ENCODE measurements at regions not wholly inside any gene's neighbourhood (a gene's known extent, or its start where the extent isn't known, plus 50 kb on each side); places are given as distances from the start of the nearest gene placed in this dataset.

DNA sequence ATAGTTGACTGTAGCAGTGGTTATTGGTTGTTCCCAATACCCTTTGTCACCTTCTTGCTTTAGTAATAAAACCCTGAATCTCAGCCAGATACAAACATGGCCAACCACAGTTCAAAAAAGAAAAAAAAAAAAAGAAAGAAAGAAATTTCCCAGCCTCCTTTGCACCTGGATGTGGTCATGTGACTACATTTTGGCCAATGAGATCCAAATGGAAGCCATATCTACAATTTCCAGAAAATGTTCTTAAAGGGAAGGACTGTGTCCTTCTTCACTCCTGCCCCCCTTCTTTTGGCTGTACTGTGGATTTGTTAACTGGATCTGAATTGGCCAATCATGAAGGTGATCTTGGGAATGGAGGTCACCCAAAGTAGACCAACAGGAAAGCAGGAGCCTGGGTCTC is 141.9 kb downstream of the SOX9 start:
- DNase-seq: no peak

DNA sequence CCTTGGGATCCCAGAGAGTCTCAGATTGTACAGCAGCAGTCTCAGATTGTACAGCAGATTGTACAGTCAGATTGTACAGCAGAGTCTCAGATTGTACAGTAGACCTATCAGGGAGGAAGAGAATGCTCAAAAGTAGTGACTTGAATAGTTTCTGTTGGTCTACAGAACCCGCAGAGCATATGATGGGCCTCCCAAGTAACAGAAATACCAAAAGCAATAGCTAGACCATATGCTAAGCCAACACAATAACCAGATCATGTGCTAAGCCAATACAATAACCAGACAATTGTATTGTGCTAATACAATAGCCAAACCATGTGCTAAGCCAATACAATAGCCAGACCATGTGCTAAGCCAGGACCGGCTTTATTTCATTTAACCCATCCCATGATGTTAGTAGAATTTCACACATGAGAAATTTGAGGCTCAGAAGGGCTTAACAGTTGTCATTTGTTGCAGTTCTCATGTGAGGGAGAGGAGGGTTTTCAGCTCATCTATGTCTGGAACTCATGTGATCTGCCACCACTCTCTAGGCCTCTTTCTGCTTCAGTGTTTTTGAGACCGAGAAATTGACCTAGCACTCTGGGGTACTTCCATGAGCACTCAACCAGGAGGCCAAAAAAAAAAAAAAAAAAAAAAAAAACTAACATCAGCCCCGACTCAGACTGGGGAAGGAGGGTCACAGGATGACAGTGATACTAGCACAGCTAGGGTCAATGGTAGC is 144.0 kb downstream of the SOX9 start:
- DNase-seq: no peak

DNA sequence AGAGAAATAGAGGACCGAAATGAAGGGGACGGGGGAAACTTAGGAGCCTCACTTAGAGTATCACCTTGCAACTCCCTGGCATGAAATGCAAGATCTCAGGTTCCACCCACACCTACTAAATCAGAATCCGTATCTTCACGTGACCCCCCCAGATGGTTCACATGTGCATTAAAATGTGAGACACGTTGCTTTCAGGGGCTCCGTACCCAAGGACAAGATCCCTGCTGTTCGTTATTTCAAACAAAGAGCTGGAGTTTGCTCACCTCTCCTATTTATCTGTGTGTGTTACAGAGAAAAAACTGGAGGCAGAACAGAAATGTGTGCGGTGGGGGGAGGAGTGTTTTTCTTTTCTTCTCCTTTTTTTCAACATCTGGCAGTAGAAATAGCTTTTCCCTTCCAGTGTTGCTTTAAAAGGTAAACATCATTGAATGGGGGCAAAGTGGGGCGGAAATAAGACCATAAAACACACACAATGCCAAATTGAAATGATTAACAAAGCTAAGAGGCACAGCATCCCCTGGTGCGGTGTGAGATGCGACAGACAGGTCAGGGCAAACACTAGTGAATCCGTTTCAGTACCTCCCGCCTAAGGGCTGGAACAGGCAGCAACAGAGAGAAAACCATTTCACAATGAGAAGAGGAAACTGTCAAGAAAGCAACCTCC is 145.4 kb downstream of the SOX9 start:
- DNase-seq: no peak

DNA sequence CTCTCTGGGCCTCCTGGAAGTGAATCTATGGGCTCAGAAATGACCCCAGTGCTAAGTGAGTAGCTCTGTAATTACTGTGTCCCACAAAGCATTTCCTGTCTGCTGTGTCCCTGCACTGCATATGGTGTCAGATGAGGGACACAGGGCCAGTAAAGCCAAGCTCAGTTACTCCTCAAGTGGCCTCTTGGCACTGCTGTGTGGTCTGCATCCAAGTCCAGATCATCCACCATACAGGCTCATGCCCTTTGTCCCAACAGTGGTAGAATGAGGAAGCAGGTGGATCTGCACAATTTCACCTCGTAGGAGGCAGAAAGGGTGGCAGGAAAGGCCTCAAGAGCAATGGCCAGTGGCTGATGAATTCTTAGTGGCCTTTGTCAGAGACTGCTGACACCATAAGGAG is 146.8 kb downstream of the SOX9 start:
- no peak for DNase-seq

DNA sequence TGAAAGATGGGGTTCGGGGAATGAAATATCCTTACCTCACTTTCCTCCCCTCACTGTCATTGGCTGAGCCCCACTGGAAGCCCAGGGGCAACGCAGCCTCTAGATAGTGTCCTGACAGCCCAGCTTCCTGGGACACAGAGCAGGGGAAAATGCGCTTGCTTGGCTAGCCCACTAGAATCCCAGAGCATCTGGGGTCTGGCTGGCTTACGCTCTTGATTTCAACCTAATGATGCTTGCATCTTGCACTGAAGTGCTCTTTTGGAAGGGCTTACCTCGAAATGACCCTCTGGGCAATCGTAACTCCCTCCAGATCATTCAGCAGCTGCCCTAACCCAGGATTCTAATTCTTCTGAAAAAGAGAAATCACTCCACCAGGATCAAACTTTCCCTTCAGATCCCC is 147.6 kb downstream of the SOX9 start:
- DNase-seq: no peak

DNA sequence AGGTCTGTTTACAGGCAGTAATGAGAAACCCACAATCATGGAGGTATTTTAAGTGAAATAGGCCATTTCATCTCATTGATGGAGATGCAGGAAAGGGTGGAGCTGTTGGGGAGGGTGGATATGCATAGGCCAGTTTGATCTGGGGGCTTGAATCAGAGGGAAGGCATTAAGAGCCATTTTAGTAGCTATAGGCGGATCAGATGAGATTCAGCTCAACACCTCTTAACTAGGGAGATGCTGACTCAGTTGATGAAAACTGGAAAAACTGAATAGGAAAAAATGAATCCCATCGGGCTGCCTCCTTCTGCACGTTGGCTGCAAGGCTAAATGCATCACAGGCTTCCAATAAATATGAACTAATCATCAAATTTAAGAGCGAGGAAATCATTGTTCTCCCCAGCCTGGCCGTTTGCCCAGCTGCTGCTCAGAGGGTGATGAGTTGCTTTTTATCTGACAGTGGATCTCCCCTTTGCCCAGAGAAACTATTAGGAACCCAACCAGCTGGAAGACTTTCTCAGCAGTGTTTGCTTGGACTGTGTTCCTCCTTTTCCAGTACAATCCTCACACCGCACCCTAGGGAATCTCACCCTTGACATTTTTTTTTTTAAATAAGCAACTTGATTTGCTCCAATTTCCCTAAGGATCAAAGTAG is 149.6 kb downstream of the SOX9 start:
- DNase-seq: peak; percentile 5

DNA sequence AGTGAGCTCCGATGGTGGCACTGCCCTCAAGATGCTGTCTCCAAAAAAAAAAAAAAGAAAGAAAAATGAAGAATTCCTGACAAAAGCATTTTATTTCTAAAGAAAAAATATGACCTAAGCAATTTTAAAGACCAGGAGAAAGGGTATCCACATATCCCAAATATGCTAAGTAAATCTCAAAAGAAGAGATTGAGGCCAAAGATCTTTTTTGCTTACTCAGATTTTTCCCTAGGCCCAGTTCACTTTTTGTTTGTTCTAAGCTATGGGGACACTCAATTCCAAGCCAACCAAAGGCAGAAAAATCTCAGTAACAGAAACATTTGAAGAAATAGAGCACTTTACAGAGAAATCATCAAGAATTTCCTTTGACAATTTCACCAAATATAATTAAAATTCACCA is 150.8 kb downstream of the SOX9 start:
- DNase-seq: no peak

DNA sequence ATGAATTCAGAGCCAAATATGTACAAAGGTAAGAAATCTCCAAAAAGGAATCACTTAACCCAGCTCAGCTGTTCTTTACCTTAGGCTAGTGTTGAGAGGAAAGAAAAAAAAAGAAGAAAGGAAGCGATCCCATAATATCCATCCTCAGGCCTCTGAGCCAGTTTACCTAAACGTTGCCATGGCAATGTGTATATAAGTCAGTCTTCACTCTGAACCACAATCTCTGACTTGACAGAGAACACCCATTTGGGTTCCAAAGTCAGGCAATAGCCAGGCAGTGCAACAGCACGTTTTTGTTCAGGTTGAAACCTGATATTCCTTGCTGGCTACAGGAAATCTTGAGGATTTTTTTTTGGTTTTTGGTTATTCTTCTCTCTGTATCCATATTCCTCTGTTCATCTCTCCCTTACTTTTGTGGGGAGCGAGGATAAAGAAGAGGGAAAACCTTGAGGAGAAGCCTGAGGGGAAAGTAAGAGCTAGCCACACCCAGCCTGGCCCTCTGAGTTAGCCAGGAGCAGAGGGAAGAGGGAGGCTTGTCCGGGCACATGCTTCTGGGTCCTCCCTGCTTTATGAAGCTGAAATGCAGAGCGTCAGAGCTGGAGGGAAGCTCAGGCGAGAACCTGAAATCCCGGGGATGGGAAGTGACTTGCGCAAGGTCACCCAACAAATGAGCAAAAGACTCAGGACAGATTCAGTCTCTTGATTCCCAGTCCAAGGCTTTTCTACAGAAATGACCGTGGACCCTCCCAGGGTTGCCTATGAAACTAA is 152.7 kb downstream of the SOX9 start:
- DNase-seq: no peak

DNA sequence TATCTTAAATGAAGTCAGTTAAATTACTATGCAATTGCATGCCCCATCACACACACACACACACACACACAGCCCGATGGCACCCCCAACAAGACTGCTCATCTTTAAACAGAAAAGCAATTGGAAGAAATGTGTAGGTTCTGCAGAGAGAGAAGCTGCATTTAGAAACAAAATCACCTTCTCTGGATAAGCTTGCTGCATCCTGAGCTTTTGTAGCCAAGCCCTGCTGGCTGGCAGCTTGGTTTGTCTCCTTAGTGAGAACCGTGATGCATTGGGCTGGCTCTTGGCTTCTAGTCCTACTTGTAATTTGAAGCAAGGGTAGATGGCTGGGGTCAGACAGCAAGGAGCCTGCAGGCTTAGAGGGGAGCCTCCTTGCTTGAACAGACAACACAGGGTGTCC is 153.8 kb downstream of the SOX9 start:
- DNase-seq: no peak

DNA sequence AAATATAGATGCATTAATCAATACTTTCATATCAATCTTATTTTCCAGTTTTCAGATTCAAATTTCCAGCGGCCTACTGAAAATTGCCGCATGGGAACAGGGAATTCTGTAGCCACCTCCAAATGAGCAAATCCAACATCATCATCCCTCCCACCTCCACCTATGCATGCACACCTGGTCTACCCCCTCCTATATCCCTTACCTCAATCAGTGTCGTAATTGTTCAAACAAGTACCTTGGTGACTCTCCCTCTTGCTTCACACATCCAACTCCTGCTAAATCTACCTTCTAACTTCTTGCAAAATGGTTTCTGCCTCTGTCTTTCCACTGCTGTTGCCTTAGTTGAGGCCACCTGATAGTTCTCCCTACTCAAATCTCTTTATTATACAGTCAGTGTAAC is 160.1 kb downstream of the SOX9 start:
- no peak for DNase-seq

DNA sequence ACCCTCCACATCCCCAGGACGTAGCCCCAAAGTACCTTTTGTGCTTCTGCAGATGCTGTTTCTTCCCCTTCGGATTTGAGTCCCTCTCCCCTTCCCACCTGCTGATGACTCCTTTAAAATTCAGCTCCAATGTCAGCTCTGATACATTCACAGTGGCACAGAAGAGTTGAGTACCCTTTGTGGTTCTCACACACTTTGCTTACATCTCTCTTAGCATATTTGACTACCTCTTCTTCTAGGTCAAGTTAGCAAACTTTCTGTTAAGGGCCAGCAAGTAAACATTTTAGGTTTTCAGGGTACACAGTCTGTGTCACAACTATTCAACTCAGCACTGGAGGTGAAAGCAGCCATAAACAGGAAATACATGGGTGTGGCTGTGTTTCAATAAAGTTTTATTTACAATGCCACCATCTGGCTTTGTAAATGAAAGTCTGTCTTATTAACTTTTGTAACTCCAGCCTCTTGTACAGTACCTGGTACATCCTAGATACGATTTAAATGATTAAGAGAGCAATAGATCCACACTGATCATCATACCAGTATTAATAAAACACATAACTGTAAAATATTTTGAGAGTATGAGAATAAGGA is 161.7 kb downstream of the SOX9 start:
- no peak for DNase-seq

DNA sequence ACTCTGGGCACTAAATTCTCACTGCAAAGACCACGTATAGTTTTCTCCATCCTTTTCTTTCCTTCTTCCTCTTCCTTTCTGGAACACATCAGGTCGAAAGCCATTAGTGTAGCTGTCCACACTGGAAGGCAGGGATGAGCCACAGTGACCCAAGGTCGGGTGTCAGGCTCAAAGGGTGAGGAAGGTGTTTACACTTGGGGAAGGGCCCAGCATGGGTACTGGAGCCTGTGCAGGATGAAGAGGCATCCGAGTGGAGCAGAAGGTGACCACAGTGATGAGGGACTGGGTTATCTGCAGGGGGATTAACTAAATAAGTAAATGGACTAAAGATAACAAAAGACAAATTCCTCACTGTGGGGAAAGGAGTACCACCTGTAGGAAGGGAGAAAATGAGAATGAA is 164.0 kb downstream of the SOX9 start:
- no peak for DNase-seq

DNA sequence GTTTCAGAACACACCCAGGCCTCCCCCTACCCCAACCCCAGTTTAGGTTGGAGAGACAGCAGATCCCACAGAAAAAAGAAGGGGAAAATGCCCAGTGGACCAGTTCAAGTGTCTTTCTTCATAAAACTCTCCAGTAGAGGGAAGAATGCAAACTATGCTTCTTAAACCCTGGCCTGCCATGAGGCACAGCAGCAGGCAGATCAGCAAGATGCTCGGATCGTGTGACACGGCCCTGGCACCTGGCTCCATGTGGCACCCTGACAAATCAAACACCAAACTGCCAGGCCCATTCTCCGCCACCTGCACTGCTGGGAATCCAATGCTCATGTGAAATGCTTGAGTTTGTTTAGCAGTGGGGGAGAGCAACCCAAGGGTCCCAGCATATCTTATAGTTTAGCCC is 166.8 kb downstream of the SOX9 start:
- DNase-seq: no peak

DNA sequence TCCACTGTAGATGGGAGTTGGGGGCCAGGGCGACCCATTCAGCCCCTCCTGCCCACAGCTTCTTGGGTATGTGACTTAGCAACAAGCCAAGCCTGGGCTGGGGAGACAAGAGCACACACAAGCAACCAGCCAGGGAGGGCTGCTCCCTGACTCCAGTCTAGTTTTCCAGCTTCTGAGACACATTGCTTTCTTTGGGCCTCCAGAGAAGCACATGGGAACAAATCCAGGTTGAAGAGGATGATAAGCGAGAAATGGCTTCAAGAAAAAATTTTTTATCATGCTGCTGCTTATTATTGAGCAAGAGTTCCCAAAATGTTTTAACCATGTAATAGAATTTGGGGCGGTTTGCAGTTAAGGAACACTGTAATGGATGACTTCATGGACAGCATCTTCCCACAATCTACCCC is 173.7 kb downstream of the SOX9 start:
- DNase-seq: no peak

DNA sequence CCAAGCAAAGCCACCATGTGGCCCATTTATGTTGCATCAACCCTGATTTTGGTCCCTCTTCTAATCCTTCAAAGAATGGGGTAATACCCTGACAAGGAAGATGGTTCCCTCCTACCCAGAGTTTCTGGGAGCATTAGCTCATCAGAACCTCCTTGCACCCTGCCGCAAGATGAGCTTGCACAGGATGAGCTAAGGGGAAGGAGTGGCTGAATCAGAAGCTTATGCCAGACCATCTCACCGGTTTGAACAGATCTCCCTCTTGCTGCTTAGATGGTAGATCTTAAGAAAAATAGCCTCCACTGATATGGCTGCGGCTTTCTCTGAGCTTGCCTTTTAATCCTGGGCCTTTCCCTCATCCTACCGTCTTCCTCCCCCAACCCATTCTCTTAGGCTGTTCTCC is 175.1 kb downstream of the SOX9 start:
- no peak for DNase-seq

DNA sequence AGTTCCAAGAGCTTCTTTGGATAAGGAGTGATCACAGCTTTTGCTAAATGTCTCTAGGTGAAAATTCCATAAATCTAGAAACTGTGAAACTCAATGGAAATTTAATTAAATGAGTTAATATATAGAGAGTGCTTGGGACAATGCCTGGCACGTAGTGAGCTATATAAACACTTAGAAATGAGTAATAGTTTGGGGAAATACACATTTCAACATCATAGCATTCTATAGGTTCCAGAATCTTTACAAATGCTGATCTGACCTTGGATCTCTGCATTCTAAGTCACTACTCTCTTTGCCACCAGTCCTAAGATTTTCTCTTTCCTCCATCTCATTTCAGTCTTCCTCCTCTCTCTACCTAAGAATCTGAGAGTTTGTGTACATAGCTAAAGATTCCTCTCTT is 175.6 kb downstream of the SOX9 start:
- no peak for DNase-seq

DNA sequence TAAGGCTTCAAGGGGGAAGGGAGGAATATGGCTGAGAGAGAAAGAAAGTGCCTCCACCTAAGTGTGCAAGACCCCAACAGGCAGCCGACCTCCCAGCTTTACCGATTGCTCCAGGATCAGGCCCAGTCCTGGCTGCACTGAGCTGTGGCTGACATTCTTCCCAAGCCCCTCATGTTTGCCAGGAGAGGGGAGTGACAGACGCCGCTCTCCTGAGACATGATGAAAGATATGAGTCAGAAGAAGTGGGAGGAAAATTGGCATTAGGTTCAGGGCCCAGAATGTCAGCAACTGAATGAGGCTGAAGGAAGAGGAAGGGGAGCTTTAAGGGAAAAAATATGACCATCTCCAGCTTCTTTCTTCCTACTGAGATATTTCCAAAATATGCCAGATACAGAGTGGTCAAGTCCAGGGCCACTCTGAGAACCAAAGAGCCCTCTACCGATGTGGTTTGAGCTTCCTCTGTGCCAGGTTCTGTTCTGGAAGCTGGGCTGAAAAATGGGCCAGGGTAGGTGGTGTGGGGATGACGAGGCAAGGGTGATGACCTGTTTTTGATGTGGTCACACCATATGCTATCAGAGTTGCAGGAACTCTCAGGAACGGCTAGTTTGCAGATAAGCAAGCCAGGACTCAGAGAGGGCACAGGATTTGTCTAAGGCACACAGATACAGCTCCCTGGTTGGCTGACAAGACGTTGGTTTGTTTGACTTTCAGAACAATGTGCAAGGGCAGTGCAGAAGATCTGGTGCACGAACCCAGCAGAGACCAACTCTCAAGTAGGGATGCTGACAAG is 176.7 kb downstream of the SOX9 start:
- DNase-seq: peak; percentile 48

DNA sequence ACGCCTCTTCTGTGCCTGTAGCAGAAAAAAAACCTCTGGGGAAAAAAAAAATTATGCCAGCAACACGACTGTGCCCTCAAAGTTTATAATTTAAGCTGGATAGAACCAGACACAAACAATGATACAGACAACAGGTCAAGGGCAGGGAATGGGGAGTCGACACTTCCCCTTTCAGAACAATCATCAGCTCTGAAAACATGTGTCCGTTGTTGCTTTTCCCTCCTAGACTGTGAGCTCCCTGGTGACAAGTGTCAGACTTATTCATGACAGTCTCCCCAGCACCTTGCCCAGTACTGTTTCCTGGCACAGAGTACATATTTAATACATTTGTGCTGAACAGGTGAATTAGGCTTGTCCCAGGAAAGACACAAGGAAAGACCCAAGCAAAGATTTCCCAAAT is 178.3 kb downstream of the SOX9 start:
- no peak for DNase-seq

DNA sequence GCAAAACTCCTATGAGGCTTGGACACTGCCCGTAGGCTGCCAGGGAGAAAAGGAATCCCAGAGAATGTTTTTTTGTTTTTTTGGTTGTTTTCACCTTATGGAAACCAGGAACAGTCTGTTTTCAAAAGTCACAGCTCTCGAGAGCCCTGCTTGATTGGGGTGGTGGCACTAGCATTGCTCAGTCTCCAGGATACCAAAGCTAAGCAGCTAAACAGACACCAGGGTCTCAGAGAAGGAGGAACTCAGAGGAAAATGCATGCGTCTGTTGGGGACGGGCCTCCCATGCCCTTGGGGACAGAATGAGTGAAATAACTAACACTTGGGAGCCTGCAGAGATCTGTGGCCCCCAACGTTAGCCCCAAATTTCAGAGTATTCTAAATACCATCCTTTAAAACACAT is 178.8 kb downstream of the SOX9 start:
- no peak for DNase-seq

DNA sequence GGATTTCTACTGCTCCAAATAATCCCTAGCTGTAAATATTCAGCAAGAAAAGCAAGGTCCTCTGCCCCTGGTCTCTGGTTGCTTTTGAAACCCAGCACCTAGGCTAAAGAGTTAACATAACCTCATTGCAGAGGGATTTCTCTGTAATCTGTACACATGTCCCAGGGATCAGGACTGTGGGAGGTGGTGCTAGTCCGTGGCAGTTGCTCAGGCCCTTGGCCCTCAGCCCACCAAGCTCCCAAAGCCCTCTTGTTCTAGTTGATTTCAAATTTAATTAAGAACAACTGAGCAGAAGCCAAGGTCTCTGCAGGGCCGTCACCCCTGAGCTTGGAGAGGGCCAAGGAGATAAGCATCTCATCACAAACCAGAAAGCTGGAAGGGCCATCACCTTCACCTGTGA is 181.1 kb downstream of the SOX9 start:
- no peak for DNase-seq

DNA sequence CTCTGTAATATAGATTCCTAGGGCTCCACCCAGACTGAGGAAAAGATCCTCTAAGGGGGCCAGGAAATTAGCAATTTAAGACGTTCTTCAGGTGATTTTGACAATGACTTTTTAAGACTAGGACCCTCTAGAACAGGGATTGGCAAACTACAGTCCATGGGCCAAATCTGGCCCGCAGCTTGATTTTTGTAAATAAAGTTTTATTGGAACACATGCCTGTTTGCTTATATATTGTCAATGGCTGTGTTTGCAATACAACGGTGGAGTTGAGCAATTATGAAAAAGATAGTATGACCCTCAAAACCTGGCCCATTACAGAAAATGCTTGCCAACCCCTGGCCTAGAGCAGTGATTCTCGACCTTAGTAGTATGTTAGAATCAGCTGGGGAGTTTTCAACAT is 181.9 kb downstream of the SOX9 start:
- no peak for DNase-seq

Measured in HCEC 1CT (cell line).